Renal pelvis (tissue), 1 donor: ENCODE measurements at regions not wholly inside any gene's neighbourhood (a gene's known extent, or its start where the extent isn't known, plus 50 kb on each side); places are given as distances from the start of the nearest gene placed in this dataset.
"Not testable (repeated sequence)": the region's sequence is repeated elsewhere in the genome, so short reads cannot be mapped to it uniquely, and the experiment has no call there.

ENCODE experiments used
- DNase-seq: peaks from one replicate; pipeline ENCODE4 v3.0.0-alpha.2; 2013

DNA sequence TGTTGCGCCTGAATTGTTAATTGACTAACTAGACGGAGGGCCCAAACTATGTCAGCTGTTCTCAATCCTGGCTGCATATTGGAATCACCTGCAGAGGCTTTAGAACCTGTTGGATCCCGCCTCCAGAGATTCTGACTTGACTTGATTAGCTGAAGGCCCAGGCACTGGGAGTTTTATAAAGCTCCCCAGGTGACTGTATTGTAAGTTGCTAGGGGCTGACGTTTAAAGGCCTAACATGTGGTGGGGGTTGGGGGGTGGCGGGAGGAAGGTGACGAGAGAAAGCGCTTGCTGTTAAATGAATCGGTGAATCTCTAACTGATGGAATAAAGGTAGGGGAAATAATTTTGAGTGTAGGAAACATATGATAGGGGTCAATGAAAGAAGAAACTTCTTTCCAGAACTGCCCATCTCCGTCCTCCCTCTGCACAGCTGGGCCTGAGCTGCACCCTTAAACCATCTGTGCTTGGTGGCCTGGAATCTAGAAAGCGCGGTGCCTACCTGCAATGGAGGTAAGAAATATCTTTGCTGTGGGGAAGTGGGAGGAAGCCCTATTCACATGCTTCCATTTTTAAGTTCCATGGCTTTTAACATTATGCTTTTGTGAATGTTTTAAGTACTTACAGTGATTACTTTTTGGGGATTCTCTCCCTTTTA is 225.0 kb upstream of the FAM3C start:
- no peak for DNase-seq

DNA sequence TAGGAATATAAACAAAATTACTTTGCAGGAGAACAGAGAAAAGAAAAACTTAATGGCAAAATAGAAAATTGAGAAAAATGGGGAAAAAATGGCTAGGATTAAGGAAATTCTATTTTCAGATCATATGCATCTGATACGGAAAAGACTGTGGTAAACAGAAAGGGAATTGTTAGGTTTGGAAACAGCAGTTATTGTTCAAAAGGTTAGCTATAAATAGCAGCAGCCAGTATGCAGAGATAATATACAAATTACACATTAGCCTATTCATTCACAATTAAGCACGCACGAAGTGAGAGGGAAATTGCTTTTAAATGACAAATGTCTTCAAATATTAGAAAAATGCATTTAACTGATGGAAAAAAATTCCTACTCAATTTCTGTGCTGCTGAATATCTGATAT is 224.1 kb upstream of the FAM3C start:
- no peak for DNase-seq

DNA sequence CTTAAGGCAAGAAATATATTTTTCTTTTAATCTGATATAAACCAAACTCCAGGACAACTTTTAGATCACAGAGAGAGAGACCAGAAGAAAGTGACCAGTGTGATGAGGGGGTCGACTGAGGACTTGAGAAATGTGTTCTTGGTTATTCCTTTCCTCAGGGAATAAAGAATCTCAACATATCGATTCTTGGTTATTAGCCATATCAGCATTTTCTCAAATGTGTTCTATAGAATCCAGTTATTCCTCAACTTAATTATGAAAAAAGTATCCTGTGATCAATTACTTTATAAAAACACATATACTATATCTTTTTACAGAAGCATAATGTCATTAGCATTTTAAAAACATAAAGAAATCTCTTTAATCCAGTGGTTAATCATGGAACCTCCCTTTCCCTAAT is 222.1 kb upstream of the FAM3C start:
- DNase-seq, result no peak

DNA sequence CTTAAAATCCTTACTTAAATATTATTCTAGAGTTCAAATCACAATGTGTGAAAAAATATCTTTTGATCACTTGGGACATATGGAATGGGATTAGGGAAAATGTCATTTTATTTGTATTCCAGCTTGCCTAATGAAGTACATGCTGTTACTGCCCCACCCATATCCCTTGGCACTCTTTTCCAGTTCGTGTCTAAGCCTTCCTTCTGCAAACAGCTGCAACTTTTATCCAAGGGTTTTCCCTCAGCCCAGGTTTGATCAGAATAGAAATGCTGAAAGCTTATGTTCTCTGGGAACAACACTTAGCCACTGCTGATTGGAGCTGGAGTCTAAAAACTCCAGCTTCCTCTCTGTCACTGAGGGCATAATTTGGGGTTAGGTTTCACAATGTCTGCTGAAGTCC is 214.1 kb upstream of the FAM3C start:
- DNase-seq, result no peak

DNA sequence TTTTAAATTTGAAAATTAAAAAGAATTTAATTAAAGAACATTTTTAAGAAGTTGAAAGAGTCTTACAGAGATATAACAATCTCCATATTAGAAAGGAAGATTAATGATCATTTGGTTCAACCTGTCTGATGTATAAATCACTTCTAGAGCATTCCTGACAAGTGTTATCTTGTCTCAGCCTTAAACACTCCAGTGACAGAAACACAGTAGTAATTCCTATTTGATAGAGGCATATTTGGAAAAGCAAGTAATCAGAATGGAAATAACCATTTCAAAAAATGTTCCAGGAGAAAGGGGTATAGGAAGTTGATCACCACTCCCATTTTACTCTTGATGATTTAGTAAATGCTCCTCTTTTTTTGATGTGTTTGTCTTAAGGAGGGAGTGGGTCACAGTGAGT is 213.1 kb upstream of the FAM3C start:
- no peak for DNase-seq

DNA sequence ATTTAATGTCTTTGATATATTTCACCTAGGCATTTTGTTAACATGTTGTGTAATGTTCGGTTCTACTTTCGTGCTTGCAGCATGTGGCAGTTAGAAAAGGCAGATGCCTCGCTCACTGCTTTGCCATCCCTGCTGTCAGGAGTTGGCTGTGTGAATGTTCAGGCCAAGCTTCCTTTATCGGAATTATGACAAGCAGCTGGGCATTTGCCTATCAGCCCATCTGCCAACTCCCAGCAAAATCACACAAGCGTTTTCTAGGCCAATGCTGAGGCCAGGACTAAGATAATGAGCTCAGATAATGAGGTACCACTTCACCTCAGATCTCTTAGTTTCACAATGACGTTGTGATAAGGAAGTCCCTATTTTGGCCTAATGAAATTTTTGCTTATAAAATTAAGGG is 212.7 kb upstream of the FAM3C start:
- DNase-seq, result no peak

DNA sequence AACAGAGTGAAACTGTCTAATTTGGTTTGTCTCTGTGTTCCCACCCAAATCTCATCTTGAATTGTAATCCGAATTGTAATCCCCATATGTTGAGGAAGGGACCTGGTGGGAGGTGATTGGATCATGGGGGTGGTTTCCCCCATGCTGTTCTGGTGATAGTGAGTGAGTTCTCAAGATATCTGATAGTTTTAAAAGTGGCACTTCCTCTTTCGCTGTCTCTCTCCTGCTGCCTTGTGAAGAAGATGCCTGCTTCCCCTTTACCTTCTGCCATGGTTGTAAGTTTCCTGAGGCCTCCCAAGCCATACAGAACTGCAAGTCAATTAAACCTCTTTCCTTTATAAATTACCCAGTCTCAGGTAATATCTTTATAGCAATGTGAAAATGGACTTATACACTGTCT is 212.1 kb upstream of the FAM3C start:
- not testable (repeated sequence) for DNase-seq

DNA sequence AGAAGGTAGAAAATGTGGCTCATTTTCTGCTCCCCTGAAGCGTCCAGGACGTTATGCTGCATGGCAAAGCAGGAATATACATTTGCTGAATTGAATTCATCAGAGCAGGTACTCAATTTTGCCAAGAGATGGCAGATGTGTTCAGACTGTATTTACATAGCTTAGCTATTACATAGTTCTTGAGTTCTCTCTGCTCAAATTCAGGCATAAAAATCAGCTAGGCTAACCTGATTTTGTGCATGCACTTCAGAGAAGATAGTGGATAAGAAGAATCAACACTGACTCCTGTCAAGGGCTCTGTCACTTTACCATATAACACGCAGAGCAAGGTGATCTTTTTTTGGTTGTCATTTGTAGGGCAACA is 209.2 kb upstream of the FAM3C start:
- peak; percentile 0 for DNase-seq

DNA sequence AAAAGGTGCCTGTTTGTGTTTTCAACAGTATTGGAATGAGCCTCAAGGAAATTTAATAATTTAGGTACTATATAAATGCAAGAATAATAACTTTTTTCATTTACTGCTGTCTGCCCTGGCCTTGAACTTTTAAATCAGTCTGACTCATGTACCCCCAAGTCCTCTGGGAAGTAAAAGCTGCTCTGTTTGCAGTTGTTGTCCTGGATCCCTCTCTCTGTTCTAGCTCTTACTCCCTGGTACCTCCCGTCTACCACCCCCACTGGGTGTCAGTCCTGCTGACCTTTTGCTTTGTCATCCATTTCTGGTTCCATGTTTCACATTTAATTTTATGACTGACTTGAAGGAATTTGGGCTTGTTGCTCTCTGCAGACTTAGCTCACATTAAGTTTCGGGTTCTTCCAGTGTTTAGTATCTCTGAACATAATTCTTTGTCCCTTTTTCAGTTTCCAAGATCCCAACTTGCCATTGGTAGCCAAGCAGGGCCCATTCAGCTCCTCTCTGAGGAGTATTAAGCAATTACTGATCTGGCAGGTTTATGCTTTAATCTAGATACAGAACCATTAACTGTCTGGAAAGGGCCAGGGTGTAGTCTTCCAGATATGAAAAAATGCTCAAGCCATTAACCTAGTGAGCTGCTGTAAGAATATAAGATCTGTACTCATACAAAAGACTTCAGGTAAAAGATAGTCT is 208.7 kb upstream of the FAM3C start:
- no peak for DNase-seq

DNA sequence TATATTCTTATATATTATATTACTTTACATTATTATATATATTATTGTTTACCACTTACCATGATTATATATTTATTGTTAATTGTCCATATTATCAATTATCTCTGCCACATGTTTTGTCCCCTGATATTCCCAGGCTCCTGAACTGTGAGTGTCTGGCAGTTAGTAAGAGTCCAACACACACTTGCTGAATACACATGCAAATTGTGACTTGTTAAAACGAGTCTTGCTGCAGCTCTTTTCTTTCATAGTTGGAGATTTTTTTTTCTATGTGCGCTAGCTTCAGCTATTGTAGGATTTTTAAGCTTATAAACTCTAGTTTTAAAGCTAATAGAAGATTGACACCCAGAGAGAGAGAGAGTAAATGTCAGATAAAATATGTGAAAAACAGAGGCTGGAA is 207.8 kb upstream of the FAM3C start:
- no peak for DNase-seq

DNA sequence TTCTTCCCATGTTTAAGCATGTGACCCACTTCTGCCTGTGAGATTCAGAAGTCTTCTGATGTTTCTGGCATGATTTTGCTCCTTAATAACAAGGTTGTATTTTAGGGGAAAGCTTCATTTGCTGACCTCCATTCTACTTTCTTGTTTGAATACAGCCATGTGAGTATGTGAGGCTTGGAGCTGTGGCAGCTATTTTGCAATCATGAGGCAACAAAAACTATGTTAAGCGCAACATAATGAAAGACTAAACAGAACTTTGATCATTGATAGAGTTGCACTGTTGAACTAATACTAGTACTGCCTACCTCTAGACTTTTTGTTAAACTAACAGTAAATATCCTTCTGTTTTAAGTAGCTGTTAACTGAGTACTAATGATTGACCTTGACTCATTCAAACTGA is 203.8 kb upstream of the FAM3C start:
- no peak for DNase-seq

DNA sequence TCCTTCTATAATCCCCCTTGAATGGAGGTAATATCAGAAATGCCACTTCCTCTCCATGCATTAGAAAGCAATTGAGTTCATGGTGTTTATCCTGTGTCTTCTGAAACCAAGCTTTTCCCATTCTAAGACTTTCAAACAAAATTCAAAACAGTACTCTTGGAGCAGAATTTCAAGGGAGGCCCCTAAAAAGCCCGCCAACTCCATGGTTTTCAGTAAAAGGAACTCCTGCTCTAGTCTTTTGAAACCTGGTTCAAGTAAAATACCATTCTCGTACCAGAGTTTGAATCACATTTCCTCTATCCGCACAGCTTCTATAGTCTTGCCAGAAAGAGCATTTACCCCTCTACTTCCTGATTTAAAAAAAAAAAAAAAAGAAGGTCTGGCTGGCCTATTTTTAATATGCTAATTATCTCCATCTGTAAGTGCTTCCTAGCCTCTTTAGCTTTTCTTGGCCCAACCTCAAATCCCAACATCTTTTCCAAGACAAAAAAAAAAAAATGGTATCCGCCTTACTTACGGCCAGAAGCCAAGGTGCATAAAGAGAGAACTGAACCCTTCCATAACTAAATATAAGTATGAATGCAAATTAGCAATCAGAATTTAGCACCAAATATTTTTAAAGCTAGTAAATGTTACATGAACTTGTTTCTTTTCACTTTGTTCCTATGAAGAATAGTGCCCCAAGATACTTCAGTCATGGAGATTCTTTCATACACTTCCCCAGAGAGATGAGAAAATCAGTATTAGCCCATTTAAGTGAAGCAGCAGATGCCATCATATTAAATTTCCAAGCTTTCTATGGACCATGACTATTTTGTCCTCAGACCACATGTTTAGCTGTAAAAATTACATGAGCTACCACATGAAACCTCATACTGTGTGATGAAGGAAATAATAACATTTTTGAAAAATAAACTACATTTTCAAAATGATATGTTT is 199.9 kb upstream of the FAM3C start:
- DNase-seq, result no peak

DNA sequence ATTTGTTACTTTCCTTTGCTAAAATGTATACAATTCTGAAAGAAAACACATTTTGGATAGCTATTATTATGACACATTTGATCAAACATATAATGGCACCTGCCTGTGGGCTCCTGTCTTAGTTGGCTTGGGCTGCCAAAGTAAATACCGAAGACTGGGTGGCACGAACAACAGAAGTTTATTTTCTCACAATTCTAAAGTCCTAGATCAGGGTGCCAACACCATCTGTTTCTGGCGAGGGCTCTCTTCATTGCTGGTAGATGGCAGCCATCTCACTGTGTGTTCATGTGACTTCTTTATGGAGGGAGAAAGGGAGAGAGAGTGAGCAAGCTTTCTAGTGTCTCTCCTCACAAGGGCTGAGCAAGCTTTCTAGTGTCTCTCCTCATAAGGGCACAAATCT is 195.8 kb upstream of the FAM3C start:
- DNase-seq, result no peak

DNA sequence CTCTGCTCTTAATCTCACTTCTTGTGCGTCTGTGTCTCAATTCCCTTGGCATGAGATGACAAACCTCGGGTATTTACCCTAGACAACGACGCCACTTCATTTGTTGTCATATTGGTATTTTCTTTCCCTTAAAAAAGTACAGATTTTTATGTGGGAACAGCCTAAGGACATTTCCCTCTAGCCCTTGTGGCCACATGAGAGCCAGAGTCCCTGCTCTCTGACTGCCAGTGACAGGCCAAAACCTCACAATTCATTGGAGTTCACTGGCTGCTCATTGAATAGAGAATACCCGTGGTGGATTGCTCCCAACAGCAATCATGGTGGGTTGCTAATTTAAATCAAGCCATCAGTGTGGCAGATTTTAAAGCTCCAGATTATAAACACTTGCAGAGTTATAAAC is 191.3 kb upstream of the FAM3C start:
- DNase-seq, result no peak

DNA sequence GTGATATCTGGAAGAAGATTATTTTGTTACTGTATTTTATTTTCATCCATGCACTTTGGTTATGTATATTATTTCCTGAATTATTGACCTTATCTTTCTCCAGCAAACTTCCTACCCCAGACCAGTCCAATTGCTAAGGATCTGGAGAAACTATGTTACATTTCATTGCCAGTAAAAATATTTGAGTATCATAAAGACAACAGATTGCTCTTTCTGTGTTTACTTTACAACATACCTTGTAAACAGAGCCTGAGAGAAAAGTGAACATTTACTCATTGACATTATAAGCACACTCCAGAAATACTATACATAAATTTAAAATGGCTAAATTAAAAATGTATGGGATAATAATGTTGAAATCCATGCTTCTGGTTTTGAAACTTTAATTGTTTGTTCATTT is 186.2 kb upstream of the FAM3C start:
- DNase-seq, result no peak

DNA sequence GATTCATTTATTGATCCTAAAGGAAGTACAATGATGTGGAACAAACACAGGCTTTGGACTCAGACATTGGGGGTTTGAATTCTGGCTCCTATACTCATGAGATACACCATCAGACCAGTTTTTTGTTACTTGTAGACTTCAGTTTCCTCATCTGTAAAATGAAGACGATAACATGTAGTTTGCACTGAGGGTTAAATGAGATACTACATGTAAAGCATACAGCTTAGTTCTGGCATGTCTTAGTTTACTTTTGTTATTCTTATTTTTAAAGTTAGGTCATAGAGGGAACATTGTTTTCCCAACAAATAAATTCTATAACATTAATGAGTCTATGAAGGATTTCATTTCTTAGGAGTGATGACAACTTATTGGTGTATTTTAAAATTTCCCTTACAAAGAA is 183.5 kb upstream of the FAM3C start:
- DNase-seq, result no peak

DNA sequence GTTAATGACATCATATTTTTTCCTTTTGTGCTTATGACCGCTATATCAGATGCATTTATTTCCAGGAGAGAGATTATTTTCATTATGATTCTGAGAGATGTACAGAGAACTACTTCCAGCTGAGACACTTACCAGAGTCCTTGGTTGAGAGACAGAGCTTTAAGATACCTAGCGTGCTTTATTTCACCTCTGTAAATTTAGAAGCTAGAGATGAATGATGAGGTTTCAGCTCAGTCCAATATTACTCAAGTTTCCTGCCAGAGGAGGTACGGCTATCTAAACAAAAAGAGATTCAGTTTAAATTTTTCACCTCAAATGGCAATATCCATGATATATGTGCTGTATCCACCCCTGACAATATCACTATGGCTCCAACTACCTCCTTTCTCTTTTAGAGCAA is 182.6 kb upstream of the FAM3C start:
- DNase-seq, result no peak

DNA sequence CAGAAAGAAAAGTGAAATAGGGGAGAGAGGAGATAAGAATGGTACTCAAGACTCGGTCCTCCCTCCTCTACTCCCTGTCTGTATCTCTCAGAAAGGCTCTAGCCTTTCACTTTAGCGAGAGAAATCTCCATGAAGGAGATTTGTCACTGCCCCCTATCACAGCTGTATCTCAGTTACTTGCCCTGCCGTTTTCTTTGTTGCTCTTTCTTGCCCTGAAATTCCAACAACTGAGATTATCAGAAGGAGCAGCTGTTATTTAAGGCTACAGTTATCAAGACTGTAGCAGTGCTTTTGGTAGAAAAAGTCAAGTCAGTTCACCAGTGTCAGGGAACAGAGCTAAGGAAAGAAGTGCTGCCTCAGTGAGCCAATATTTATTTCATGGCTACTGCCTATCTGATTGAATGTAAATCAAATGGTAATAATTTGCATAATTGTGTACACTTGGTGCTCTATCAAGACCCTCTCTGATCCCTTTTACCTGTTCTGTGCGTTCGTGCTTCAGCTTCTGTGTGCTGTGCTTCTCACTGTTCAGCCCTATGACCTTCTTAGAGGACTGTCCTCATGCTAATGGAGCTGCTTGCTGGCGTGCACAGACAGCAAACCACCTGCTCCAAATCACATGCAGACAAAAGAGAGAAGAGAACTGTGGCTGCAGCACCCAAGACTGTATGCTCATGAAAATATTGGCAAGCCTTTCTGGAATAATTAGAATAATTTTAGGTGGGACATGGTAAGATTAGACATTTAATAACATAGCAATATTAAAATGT is 180.2 kb upstream of the FAM3C start:
- no peak for DNase-seq

DNA sequence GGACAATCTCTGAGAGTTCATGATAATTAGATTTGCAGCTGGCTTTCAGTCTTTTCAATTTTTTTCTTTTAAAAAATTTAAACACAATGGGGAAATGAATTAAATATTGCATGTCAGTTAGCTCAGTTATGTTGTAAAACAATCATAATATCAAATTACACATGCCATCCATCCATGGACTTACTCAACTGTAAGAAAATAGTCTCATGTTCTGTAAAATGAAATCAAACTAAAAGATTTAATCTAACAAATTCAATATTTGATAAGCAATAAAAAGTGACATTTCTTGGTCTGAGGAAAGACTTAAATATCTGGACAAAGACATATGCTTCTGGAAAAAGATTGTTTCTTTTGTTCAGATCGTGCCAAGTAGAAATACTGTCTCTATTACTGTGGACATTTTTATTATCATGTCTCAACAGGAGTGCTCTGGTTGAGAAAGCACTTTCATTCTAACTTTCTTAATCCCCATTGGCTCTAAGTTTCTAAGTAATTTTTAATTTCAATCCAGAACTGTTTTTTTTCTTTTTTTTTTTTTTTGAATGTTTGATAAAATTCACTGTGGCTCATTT is 179.2 kb upstream of the FAM3C start:
- no peak for DNase-seq

DNA sequence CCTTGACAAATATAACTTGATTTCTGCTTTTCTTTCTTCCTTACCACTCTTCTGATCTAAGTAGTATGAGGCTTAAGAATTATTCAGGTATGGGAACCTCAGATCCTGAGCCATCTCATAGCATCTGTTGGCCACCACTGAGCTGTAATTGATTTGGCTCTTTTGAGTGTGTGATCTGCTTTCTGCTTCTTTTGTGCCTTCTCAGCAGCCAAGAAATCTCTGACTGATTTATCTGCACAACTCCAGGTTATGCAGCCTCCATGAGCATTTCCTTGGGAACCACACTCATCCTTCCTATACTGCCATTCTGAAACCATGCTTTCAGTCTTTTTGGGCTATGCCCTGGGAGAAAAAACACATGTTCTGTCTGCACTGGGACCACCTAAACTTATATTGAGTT is 178.0 kb upstream of the FAM3C start:
- no peak for DNase-seq

DNA sequence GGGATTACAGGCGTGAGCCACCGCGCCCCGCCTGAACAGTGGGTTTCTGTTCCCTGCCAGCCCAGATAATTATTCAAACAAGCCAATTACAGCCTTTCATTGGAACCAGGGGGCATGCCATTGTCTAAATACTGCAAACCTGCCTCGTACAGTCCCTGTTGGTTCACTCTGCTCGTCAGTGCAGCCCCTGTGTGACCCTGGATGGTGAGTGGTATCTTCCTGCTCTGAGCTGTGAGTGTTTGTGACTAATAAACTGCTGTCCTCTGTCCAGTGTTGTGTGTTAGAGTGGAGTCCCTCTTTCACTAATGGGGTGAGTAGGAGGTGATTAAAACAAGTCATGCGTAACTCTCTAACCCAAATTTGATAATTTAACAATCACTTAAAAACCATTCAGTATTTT is 176.5 kb upstream of the FAM3C start:
- no peak for DNase-seq

DNA sequence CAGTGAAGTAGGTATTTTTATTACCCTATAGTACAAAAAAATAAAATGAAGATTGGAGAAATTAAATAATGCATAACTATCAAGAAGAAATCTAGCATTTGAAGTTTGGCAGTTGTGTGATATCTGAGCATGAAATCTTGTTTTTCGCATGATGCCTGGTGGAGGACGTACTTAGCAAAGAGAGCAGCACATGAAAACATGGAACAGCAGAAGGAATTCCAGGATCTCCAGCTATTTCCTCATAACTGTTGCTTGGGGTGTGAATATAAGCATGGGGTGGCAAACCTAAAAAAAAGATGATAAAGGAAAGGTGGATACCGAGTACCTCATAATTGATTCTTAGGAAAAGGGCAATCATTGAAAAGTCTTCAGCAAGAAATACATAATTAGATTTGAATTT is 174.3 kb upstream of the FAM3C start:
- no peak for DNase-seq
